Left hindlimb (tissue), 1 donor: ENCODE measurements at regions not wholly inside any gene's neighbourhood (a gene's known extent, or its start where the extent isn't known, plus 50 kb on each side); places are given as distances from the start of the nearest gene placed in this dataset.

ENCODE experiments used
- DNase-seq: peaks from one replicate; pipeline ENCODE4 v3.0.0-alpha.2; 2018

DNA sequence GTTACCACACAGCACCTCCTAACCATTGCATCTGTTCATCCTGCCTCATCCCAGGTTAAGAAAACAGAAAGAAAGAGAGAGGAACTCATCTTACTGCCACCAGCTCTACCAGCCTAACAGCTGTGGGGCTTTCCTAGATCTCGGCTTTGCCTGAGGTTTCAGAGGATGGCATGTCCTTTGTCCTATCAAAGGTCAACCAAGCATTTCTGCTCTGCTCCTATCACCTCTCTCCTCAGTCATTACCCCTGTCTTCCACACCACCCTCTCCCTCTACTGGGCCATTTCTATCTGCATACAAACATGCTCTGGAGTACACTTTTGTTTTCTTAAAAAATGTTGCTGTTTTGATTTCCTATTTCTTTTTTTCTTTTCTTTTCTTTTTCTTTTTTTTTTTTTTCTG lies 393.3 kb downstream of the IRS2 start:
- no peak for DNase-seq

DNA sequence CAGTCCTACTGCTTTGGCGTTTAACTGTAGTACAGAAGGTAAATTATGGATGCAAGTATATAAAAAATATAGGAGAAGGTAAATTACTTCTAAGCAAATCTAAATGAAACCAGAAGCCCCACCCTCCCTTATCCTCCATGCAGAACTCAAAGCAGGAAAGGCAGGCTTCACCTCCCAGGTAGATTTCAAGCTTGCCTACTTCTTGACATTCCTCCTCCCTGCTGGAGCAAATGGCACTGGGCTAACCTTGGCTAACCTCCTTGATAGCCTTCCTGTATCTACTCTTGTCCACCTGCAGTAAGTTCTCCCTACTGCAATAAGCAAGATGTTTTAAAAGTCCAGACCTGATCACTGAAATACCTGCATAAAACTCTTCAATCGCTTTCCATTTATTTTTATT lies 396.0 kb downstream of the IRS2 start:
- no peak for DNase-seq

DNA sequence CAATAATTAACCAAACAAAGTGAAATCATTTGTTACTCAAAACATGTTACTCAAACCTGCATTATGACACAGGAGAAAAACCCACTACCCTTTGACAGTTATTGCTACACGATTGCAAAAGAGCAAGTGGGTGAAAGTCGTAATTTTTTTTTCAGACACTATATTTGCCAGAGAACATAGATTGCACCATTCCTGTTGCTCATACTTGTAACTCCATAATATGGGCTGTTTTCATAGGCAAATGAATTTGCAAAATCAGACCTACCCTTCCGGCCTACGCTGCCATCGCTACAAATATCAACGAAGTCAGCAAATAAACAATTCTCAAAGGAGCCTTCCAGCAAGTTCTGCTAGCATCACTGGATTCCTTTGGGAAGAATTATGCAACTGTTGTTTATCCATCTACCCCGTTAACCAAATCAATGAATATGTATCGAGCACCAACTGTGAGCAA lies 396.5 kb downstream of the IRS2 start:
- DNase-seq: no peak

DNA sequence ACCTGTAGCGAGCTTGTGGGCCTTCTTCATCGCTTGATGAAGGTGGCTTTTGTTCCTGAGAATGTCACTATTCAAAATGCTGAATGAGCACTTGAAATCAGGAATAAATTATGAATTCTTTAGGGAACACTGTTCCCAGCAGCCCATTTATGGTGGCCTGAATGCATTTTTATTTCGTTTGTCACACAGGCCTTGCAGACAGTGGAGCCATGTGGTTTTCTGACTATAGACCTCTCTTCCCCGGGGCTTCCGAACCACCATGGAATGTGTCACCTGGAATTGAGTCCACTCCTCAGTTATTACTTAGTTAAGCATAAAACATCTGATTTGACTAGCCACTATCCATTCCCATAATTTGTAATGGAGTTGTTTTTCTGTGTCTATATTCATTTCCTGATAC lies 396.9 kb downstream of the IRS2 start:
- no peak for DNase-seq

DNA sequence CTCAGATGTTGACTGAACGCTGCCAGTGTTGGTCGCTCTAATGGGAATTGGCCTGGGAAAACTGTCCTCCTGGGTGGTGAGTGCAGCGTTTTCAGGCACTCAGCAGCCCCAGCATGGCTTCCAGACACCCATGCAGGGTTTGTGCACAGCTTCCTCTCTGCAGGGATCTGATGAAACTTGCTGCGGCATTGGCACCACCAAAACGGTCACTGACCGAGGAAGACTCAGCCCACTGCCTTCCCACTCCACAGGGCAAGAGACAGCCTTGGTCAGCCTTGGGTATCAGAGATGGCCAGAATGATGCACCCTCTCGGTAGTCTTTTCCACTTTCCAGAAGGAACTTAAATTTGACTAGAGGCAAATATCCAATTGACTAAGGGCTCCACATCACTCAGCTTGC lies 398.9 kb downstream of the IRS2 start:
- no peak for DNase-seq

DNA sequence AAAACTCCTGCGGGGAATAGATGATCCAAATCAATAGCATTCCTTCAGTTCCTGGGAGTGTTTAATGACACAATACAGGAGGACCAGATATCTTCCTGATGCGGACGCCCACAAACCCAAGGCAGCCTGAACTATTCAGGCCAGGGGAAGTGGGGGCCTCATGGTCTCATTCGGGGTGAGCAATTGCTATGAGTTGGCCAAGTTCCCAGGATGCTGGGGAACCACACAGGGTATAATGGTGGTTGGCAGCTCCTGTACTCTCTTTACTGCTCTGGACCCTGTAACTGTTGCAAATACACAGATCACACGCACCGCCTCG lies 401.2 kb downstream of the IRS2 start:
- DNase-seq: no peak

DNA sequence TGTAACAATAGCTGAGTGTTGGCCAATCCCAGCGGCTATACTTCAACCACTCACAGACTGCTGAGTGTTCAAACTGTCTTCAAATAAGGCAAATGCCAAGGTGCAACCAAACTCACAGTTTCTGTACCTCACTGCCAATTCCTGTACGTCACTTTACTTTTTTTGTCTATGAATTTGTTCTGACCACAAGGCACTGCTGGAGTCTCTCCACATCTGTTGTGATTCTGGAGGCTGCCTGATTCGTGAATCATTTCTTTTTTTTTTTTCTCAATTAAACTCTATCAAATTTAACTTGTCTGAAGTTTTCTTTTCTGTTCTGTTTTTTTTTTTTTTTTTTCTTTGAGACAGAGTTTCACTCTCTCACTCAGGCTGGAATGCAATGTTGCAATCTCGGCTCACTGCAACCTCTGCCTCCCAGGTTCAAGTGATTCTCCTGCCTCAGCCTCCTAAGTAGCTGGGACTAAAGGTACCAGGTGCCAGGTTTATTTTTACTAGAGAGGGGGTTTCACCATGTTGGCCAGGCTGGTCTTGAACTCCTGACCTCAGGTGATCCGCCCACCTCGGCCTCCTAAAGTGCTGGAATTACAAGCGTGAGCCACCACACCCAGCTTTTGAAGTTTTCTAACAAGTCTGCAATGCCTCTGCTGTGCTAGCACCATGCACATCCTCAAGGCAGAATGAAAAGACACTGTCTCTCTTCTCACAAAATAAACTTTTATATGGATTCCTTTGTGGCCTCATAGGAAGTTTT lies 401.7 kb downstream of the IRS2 start:
- DNase-seq: no peak

DNA sequence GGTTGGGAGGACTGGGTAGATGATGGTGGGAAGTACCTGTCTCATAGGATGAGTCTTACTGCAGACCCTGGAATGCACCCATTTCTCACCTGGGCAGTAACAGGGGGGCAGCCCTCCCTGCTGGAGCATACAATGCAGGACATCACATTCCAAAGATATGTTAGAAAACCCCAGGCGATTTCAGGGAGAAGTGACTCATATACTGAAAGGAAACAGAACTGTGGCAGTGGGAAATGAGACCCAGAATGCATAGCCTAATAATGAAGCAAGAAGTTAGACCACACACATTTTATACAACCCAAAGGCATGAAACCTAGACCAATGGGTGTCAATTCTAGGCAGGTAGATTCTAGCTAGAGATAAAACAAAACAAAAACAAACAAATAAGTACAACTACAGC lies 402.7 kb downstream of the IRS2 start:
- DNase-seq: no peak

DNA sequence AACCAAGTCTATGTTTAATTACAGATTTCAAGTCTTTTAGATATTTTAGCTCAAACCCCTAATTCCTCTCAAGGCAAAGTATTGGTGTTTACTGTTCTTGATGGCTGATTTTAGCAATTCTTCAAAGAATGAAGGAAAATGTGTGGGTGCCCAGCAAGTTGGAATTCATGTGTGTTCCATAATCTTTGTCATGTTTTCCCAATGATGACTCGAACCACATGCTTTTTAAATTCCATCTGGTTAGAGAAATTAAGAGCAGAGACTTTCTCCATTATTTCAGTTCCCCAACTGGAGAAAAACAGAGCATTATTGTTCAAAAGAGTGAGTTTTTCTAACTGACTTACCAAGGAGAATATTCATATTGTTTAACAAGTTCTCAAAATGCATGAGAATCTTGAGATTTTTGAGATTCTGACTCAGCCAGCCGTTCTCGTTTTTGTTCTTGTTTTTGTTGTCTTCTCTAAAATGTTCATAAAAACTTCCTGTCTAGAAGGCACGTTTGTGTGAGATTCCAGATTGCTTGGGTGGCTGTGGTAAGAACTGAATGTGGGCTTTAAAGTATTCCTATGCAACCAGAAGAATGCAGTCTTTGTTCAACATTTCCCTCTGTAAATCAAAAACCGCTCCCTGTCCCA lies 404.7 kb downstream of the IRS2 start:
- DNase-seq: no peak

DNA sequence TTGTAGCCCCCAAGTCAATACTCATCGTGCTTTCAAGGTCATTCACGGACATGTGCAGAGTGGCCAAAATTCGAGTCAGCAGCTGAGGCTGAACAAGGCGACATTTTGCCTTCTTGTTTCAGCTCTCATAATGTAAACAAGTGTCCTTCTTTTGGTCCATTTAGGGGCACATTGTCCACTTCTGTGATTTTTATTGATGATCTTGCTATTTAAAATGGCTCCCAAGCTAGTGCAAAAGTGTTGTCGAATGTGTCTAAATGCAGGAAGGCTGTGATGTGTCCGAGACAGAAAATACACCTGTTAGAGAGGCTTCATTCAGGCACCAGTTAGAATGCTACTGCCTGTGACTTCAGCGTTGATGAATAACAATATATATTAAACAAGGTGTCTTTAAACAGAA lies 405.9 kb downstream of the IRS2 start:
- DNase-seq: no peak

DNA sequence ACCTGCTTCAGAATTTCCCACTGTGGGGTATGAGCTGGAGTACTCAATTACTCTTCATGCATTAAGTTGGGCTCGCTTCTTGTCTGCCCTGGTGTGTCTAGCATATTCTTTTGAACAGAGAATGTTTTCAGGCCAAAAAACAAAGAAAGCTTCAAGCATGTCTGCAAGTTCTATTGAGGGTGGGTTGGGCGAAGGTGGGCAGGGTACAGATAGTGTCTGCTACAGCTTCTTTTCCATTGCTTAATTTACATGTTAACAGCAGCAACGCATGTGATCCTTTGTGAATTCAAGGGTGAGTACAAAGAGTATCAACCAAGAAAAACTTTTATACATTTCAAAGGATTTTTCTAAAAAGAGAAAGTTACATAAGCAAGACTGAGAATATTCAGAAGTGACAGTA lies 406.5 kb downstream of the IRS2 start:
- no peak for DNase-seq

DNA sequence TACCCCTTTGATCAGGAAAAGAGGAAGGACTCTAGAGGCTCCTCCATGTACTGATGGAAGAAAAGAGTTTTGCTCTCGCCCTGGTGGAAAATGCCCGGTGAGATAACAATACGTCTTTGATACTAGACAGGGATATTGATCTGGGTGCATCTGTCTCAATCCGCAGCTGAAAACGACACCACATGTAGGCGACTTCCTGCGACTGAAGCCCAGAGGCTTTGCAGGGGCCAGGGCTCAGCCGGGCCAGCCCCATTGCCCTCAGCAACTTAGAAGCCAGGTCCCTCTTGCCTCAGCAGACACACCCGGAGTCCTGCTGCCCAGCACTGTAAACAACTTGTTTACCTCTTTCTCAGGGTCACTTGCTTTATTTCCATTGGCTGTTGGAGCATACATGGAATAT lies 409.4 kb downstream of the IRS2 start:
- DNase-seq: no peak

DNA sequence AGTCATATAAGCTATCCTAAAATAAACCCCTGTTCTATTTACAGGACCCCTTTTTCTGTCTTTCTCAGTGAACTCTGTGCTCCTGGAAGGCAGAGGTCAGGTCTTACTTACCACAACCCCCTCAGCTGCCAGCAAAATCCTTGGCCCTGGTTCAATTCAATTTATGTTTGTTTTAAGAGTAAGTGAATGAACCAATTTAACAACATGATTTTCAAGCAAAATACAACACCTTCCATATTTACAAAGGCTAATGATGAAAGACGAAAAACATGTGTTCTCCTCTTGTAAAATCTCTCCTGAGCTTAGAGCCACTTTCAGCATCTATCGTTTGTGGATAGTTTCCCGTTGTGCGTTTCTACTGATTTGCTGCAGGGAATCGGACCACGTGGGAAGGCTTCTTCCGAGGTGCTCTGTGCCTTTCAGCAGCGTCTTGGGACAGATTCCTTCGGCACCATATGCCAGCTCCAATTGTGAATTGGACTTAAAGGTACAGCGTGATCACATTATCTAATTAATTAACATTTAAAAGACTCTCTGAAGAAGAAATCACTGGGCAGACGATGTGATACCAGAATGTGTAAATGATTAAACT lies 411.7 kb downstream of the IRS2 start:
- no peak for DNase-seq

DNA sequence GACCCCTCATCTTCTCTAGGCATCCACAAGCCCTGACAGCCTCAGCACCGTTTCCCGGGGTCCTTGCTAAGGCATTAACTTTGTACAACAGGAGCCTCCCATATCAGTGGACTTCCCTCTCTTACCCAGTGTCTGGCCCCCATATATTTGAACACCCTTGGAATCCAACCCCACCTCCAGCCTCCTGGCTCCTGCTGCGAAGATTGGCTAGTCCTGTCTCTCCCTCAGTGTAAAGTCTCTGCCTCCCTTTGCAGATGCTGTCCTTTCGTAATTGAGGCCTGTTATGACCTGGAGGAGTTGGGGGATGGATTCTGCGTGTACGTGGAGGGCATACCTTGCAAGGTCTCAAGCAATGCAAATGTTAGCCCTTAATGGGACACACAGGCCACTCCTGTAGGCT lies 413.7 kb downstream of the IRS2 start:
- no peak for DNase-seq

DNA sequence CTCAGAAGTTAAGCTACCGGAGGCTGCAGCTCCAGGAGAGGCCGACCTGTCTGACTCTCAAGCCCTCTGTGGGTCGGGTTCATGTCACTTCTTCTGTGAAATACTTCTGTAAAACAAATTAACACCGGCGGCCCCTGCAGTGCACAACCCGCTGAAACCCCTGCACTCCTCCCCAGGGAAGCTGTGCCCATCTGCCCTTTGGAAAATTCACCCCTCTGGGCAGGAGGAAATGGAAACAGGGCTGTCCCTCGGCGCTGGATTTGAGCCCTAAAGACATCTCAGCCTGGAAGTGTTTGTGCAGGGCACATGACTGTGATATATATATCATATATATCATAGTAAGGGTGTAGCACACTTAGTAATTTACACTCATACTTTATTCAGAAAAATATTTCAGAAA lies 415.3 kb downstream of the IRS2 start:
- DNase-seq: no peak

DNA sequence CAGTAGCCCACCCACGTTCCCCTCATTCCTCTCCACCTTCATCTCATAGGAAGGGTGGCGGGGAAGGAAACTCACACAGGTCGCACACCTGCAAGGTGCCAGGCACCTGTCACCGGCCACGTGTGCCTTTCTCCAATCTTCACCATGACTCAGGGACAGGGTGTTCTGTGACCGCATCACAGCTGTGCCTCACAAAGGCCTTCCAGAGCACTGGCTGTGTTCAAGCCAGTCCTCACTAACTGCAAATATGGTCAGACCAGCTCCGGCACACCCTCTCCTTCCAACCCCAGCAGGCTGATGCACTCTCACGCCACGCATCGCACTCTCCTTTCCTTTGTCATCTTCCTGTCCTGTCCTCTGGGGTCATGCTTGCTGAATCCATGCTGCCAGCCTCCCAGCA lies 415.9 kb downstream of the IRS2 start:
- DNase-seq: no peak

DNA sequence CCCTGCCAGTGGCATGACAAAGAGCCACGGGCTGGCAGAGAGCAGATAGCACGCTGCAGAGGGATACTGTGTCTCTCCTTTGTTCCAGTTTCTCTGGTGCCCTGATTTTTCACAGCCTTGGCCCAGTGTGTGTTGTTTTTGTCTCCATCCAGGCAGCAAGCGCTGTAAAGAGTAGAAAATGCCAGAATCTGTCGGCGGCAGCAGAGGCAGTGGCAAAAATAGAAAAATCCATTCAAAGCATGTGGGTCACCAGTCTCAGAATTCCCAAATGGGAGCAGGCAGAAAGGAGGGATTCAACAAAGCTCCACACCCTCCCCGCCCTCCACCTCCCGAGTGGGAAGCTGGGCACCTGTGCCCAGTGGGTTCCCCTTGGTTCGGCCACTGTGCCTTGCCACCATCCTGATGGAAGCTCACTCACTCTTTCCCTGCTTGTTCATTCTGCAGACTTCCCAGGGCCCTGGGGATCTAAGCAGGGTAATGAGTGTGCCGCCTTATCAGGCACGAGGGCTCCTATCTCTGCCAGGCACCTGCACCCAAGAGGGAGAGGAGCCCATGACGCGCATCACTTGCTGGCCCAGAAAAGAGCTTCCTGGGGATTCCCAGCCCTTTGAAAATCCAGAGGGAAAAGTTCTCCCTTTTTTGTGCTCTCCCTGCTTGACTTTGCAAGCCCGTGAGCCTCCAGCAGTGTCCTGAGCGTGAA lies 416.9 kb downstream of the IRS2 start:
- no peak for DNase-seq

DNA sequence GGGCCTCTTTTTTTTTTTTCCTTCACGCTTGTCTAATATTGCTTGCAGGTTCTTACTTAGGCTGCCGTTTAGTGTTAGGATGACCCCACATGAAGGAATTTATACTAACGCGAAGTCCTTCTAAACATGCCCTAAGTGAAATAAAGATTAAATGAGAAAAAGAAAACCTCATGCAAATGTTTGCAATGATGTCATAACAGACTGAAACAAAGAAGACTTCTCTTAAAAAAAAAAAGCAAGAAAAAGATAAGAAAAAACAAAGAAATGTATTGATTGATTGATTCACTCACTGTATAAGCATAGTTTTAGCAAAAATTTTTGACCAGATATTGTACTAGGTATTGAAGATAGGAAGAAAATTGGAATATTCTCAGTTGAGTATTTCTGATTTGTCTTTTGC lies 418.2 kb downstream of the IRS2 start:
- DNase-seq: no peak

DNA sequence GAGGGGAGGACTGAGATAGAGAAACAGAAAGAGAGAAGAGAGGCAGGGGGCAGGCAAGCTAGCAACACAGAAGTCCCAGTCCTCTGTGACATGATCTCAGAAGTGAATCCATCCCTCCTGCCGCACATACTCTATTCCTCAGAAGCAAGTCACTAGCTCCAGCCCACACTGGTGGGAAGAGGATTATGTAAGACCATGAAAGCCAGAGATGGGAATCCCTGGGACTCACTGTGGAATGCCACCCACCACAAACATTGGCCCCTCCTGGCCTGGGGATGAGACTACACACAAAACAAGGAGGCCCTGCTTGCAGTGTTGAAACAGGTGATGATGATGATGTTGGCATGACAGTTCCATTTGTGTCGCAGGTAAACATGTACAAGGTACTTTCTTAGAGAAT lies 419.9 kb downstream of the IRS2 start:
- DNase-seq: no peak

DNA sequence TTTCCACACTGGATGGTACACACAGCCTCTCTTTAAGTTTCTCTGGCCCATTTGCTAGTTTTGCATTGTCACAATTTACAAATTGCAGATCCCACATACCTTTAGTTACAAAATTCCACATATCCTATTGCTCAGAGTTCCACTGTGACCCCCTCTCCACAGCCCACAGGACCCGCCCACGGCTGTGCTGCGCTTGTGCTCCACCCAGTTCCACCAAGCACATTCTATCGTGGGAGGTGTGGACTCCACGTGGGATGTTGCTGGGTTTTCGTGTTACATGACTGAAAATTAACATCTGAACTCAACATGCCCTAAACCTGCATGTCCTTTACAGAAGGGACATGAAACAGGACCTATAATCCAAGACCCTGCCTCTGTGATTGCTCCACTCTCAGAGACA lies 423.0 kb downstream of the IRS2 start:
- no peak for DNase-seq

DNA sequence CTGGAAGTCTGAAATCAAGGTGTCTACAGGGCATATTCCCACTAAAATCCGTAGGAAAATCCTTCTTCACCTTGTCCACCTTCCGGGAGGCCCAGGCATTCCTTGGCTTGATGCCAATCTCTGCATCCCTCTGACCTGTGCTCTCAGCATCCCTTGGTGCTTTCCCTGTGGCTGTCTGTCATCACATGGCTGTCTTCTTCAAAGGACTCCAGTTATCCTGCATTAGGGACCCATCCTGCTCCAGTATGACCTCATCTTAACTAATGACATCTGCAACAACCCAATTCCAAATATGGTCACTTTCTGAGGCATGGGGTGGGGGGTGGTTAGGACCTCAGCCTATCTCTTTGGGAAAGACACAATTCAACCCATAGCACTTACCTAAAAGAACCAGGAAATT lies 423.8 kb downstream of the IRS2 start:
- DNase-seq: no peak

DNA sequence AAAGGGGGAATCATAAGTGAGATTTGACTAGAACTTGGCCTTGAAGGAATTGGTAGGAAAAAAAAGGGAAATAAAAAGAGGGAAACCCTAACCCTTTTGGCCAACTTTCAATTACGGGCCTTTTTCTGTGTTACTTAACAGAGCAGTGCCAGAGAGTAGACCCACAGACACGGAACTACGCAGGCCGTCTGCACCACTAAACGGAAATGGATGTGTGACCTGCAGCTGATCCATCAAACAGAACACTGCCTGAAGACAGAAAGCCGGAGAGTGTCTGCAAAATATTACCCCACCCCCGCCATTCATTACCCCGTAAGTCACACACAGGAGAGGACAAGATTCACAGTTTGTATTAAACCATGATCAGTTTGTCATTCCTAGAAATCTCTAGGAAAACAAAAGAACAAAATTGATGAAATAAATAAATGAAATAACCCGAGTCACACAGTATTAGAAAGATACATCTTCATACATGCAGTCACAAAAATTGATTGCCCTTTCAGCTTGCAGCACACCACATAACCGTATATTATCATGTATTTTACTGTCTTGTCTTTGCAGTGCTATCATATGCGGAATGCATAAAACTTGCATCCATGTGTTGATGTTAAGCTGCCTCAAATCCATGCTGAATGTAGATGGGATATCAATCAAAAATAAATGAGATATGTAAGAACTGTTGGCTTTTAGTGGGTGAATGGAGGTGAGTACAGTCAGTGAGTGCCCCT lies 424.7 kb downstream of the IRS2 start:
- no peak for DNase-seq

DNA sequence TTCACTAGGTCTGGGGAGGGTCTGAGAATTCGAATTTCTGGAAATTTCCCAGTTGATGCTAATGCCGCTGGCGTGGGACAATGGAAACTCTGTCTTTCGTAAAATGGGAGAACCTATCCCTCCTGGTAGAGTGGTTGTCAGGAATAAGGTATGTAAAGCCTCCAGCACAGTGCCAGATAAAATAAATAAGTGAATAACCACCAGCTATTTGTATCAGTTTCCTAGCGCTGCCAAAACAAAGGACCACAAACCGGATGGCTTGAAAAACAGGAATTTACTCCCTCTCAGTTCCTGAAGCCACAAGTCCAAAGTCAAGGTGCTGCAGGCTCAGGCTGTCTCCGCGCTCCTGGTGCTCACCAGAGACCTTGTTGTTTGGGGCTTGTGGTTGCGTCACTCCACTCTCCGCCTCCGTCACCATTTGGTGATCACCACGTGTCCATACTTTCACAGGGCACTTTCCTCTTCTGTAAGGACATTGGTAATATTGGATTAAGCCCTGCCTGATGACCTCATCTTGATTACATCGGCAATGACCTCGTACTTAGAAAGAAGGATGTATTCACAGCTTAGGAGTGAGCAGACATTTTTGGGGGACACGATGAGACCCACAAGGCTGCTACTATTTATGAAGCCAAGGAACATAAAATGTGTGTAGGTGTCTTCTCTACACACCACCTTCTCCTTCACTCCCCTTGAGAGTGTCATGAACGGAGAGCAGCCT lies 428.5 kb downstream of the IRS2 start:
- no peak for DNase-seq
